SK-N-SH treated with all-trans-retinoic acid at 6 μM for 48 hours (cell line): ENCODE measurements at regions not wholly inside any gene's neighbourhood (a gene's known extent, or its start where the extent isn't known, plus 50 kb on each side); places are given as distances from the start of the nearest gene placed in this dataset.

Source experiments
- ATAC-seq: fragments of 200-7000 bp; cut with Tn5 transposase; 3 replicates; pipeline ENCODE4 v1.9.1; 2020; ENCODE audit warnings: mild to moderate bottlenecking, moderate library complexity
- ARNTL ChIP-seq: fragments of 450-650 bp; formaldehyde crosslinking; IDR thresholded peaks from 2 replicates; pipeline ENCODE4 v1.5.0; 2020; ENCODE audit warnings: low read depth, mild to moderate bottlenecking, moderate library complexity, borderline replicate concordance
- BACH2 ChIP-seq: fragments of 250-450 bp; sonication (Bioruptor Pico); IDR thresholded peaks from 2 replicates; pipeline ENCODE4 v1.9.0; 2021; ENCODE audit warnings: mild to moderate bottlenecking, borderline replicate concordance
- CREB5 ChIP-seq: fragments of 250-450 bp; sonication (Bioruptor Pico); IDR thresholded peaks from 2 replicates; pipeline ENCODE4 v1.5.1; 2020; ENCODE audit warnings: low read depth, mild to moderate bottlenecking, moderate library complexity
- CSDC2 ChIP-seq: fragments of 250-450 bp; sonication (Bioruptor Pico); IDR thresholded peaks from 2 replicates; pipeline ENCODE4 v1.5.0; 2020; ENCODE audit warnings: mild to moderate bottlenecking, moderate library complexity
- CSRNP3 ChIP-seq: fragments of 250-450 bp; sonication (Bioruptor Pico); IDR thresholded peaks from 2 replicates; pipeline ENCODE4 v1.5.1; 2021; ENCODE audit warnings: mild to moderate bottlenecking, moderate library complexity
- ESRRG ChIP-seq: fragments of 250-450 bp; sonication (Bioruptor Pico); IDR thresholded peaks from 2 replicates; pipeline ENCODE4 v1.6.1; 2021; ENCODE audit warnings: mild to moderate bottlenecking
- GLIS3 ChIP-seq: fragments of 250-450 bp; sonication (Bioruptor Pico); IDR thresholded peaks from 2 replicates; pipeline ENCODE4 v1.5.0; 2020; ENCODE audit warnings: mild to moderate bottlenecking, moderate library complexity
- ISL1 ChIP-seq: fragments of 250-450 bp; sonication (Bioruptor Pico); IDR thresholded peaks from 2 replicates; pipeline ENCODE4 v2.1.2; 2022; ENCODE audit warnings: mild to moderate bottlenecking, moderate library complexity
- OSR1 ChIP-seq: fragments of 250-450 bp; sonication (Bioruptor Pico); IDR thresholded peaks from 2 replicates; pipeline ENCODE4 v1.8.0; 2022; ENCODE audit warnings: moderate library complexity, mild to moderate bottlenecking, inconsistent platforms
- POU6F1 ChIP-seq: fragments of 250-450 bp; sonication (Bioruptor Pico); IDR thresholded peaks from 2 replicates; pipeline ENCODE4 v1.8.0; 2021; ENCODE audit warnings: low read depth, mild to moderate bottlenecking, moderate library complexity, borderline replicate concordance
- PPARA ChIP-seq: fragments of 250-450 bp; sonication (Bioruptor Pico); IDR thresholded peaks from 2 replicates; pipeline ENCODE4 v1.5.0; 2020; ENCODE audit warnings: mild to moderate bottlenecking, borderline replicate concordance
- RARB ChIP-seq: fragments of 250-450 bp; sonication (Bioruptor Pico); IDR thresholded peaks from 2 replicates; pipeline ENCODE4 v1.8.0; 2021; ENCODE audit warnings: mild to moderate bottlenecking, moderate library complexity
- SNAI2 ChIP-seq: fragments of 250-450 bp; sonication (Bioruptor Pico); IDR thresholded peaks from 2 replicates; pipeline ENCODE4 v1.5.0; 2020; ENCODE audit warnings: mild to moderate bottlenecking, moderate library complexity
- TCF4 ChIP-seq: fragments of 250-450 bp; sonication (Bioruptor Pico); IDR thresholded peaks from 2 replicates; pipeline ENCODE4 v1.8.0; 2021; ENCODE audit warnings: mild to moderate bottlenecking, moderate library complexity, borderline replicate concordance
- TOX ChIP-seq: fragments of 250-450 bp; sonication (Bioruptor Pico); IDR thresholded peaks from 2 replicates; pipeline ENCODE4 v1.8.0; 2021; ENCODE audit warnings: mild to moderate bottlenecking, moderate library complexity, borderline replicate concordance
- TSHZ2 ChIP-seq: fragments of 250-450 bp; sonication (Bioruptor Pico); IDR thresholded peaks from 2 replicates; pipeline ENCODE4 v1.5.0; 2020; ENCODE audit warnings: mild to moderate bottlenecking, moderate library complexity
- ZC3H10 ChIP-seq: fragments of 250-450 bp; sonication (Bioruptor Pico); IDR thresholded peaks from 2 replicates; pipeline ENCODE4 v1.5.1; 2021; ENCODE audit warnings: mild to moderate bottlenecking, moderate library complexity
- ZFP3 ChIP-seq: fragments of 250-450 bp; sonication (Bioruptor Pico); IDR thresholded peaks from 2 replicates; pipeline ENCODE4 v1.5.0; 2020; ENCODE audit warnings: mild to moderate bottlenecking, moderate library complexity
- ZNF565 ChIP-seq: fragments of 450-650 bp; formaldehyde crosslinking; conservative IDR thresholded peaks from 2 replicates; pipeline ENCODE4 v1.5.0; 2020; ENCODE audit warnings: low read depth, mild to moderate bottlenecking, moderate library complexity
- ZNF70 ChIP-seq: fragments of 450-650 bp; formaldehyde crosslinking; IDR thresholded peaks from 2 replicates; pipeline ENCODE4 v1.5.0; 2020; ENCODE audit warnings: mild to moderate bottlenecking, moderate library complexity
- ZNF8 ChIP-seq: fragments of 450-650 bp; formaldehyde crosslinking; IDR thresholded peaks from 2 replicates; pipeline ENCODE4 v1.5.0; 2020; ENCODE audit warnings: mild to moderate bottlenecking, moderate library complexity

- no peak for TF ChIP-seq CSRNP3 (CRISPR knock-in tag)
- TF ChIP-seq ZC3H10 (CRISPR knock-in tag) = no peak
- TF ChIP-seq TCF4 (CRISPR knock-in tag) = no peak
- no peak for TF ChIP-seq SNAI2
- no peak for TF ChIP-seq GLIS3 (CRISPR knock-in tag)
- TF ChIP-seq, all 23 proteins: peak for 0
- ATAC-seq = no peak
These were observed 244.9 kb upstream of the IRX1 start for GRCh38 chr5:3350781-3351180.

- no peak for TF ChIP-seq ARNTL (CRISPR knock-in tag)
- no peak for TF ChIP-seq CSDC2
- no peak for TF ChIP-seq BACH2 (CRISPR knock-in tag)
- no peak for TF ChIP-seq ZNF8 (CRISPR knock-in tag)
- TF ChIP-seq POU6F1 = no peak
- no peak for TF ChIP-seq ZNF70
- no peak for TF ChIP-seq RARB (CRISPR knock-in tag)
- TF ChIP-seq ISL1 = no peak
- no peak for TF ChIP-seq ESRRG (CRISPR knock-in tag)
- no peak for TF ChIP-seq TOX
- no peak for TF ChIP-seq PPARA (CRISPR knock-in tag)
- no peak for TF ChIP-seq ZNF565
- TF ChIP-seq TSHZ2 = no peak
- no peak for TF ChIP-seq GLIS3 (CRISPR knock-in tag)
- TF ChIP-seq SNAI2 = no peak
- TF ChIP-seq, all 23 proteins: peak for 0
- ATAC-seq = no peak
These were observed 245.7 kb upstream of the IRX1 start for GRCh38 chr5:3349704-3350565.

GRCh38 chr5:3348576-3349535 is 246.8 kb upstream of the IRX1 start:
- no peak for ATAC-seq
- TF ChIP-seq SNAI2 (no peak), CSRNP3 (CRISPR knock-in tag) (no peak), PPARA (CRISPR knock-in tag) (no peak), CREB5 (CRISPR knock-in tag) (no peak), ESRRG (CRISPR knock-in tag) (no peak), TCF4 (CRISPR knock-in tag) (no peak), ZNF70 (no peak), ARNTL (CRISPR knock-in tag) (no peak), GLIS3 (CRISPR knock-in tag) (no peak), BACH2 (CRISPR knock-in tag) (no peak), TOX (no peak), ZNF8 (CRISPR knock-in tag) (no peak), RARB (CRISPR knock-in tag) (no peak), ZFP3 (CRISPR knock-in tag) (no peak), OSR1 (no peak), POU6F1 (no peak)
